GM19328 (cell line): ENCODE measurements at regions not wholly inside any gene's neighbourhood (a gene's known extent, or its start where the extent isn't known, plus 50 kb on each side); places are given as distances from the start of the nearest gene placed in this dataset.
"Not testable (repeated sequence)": the region's sequence is repeated elsewhere in the genome, so short reads cannot be mapped to it uniquely, and the experiment has no call there.

Experiments used
- ATAC-seq: cut with Tn5 transposase; IDR thresholded peaks from one replicate; pipeline ENCODE4 v1.9.1; 2021; ENCODE audit warnings: mild to moderate bottlenecking, moderate library complexity; ENCODE audit not compliant: unreplicated experiment

- no peak for ATAC-seq
Observed at GRCh38 chr14:38357557-38357956, 101.7 kb upstream of the CLEC14A start.

- not testable (repeated sequence) for ATAC-seq
Observed at GRCh38 chr14:38355473-38355872, 99.6 kb upstream of the CLEC14A start.

- ATAC-seq: no peak
Observed at GRCh38 chr14:38350102-38350501, 94.2 kb upstream of the CLEC14A start.

- ATAC-seq: no peak
Observed at GRCh38 chr14:38342803-38343202, 86.9 kb upstream of the CLEC14A start.

- no peak for ATAC-seq
Observed at GRCh38 chr14:38339696-38340095, 83.8 kb upstream of the CLEC14A start.

GRCh38 chr14:38336298-38336697 is 80.4 kb upstream of the CLEC14A start:
- ATAC-seq: no peak

- no peak for ATAC-seq
Observed at GRCh38 chr14:38330275-38330674, 74.4 kb upstream of the CLEC14A start.

GRCh38 chr14:38329246-38329645 is 73.4 kb upstream of the CLEC14A start:
- no peak for ATAC-seq

- ATAC-seq: no peak
Observed at GRCh38 chr14:38316922-38317321, 61.0 kb upstream of the CLEC14A start.

GRCh38 chr14:38311655-38312054 is 55.8 kb upstream of the CLEC14A start:
- ATAC-seq: no peak

- ATAC-seq: no peak
Observed at GRCh38 chr14:38310420-38310995, 54.6 kb upstream of the CLEC14A start.

GRCh38 chr14:38309522-38310277 is 53.8 kb upstream of the CLEC14A start:
- no peak for ATAC-seq
